ENCODE measurements at regions not wholly inside any gene's neighbourhood (a gene's known extent, or its start where the extent isn't known, plus 50 kb on each side); places are given as distances from the start of the nearest gene placed in this dataset.

DNA sequence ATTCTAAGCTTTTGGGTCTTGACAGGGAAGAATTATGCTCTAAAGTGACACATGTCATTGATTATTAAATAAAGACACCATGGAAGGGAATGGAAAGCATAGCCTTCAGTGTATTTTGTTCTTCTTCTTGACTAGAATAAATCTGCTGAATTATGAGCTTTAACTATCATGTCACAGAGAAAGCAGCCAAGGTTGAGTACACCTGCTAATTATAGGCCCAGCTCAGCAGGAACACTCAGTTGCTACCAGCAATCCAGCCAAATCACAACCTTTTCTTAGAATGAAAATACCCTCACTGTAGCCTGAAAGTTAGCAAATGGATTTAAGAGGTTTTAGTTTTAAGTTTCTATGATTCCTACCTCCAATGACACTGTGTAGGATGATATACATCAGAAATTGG is 225.3 kb upstream of the RHOBTB1 start:
- Histone ChIP-seq H3K4me1 (replicated peaks in 1 of 2) (no peaks in the 10 kb centered on the region), H3K27ac (no peak overlapping the region), H3K4me3 (no peak overlapping the region)
- no peak for ATAC-seq (replicated peaks in 6 of 8)
- in situ Hi-C loops (cut with MboI; ENCODE audit: low pct_unique_long_range_greater_than_20kb in 2 of 9, low sequenced_read_pairs in 9 of 9, unreplicated experiment in 9 of 9): no loop called here

- in situ Hi-C loops (cut with MboI; ENCODE audit: low pct_unique_long_range_greater_than_20kb in 2 of 9, low sequenced_read_pairs in 9 of 9, unreplicated experiment in 9 of 9): no loop called here
- 56 to 100% (median 83%) methylated on average over 1 of the region's 1 CpG; no CpG with 5 or more reads in 4 of the 10 experiments for WGBS, 10 experiments
- no peak overlapping the region for H3K27ac ChIP-seq
- ATAC-seq (replicated peaks in 6 of 8): no peak
- H3K4me1 ChIP-seq (replicated peaks in 1 of 2): no peaks in the 10 kb centered on the region
- H3K4me3 ChIP-seq: no peak overlapping the region
These were observed 222.5 kb upstream of the RHOBTB1 start for GRCh38 chr10:61166489-61166888.

DNA sequence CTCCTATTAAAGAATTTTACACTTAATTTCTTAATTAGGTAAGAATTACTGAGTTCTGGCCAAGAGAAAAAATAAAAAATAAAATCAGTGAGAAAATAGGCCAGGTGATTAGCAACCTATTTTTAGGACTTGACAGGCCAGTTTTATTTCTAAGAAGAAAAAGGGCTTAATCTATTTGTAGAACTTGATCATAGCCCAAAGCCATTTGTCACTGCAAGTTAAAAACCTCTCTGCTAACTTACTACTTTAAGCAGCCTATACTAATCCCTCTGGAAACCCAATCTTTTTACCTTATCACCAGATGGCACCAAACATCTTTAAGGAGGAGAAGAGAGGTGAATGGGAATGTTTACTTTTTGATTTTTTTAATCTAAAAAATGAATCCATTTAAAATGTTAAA is 222.1 kb upstream of the RHOBTB1 start:
- no peak overlapping the region for H3K4me3 ChIP-seq
- in situ Hi-C loops (cut with MboI; ENCODE audit: low pct_unique_long_range_greater_than_20kb in 2 of 9, low sequenced_read_pairs in 9 of 9, unreplicated experiment in 9 of 9): no loop called here
- H3K27ac ChIP-seq: no peak overlapping the region
- ATAC-seq (replicated peaks in 6 of 8): no peak
- H3K4me1 ChIP-seq (replicated peaks in 1 of 2): no peaks in the 10 kb centered on the region

DNA sequence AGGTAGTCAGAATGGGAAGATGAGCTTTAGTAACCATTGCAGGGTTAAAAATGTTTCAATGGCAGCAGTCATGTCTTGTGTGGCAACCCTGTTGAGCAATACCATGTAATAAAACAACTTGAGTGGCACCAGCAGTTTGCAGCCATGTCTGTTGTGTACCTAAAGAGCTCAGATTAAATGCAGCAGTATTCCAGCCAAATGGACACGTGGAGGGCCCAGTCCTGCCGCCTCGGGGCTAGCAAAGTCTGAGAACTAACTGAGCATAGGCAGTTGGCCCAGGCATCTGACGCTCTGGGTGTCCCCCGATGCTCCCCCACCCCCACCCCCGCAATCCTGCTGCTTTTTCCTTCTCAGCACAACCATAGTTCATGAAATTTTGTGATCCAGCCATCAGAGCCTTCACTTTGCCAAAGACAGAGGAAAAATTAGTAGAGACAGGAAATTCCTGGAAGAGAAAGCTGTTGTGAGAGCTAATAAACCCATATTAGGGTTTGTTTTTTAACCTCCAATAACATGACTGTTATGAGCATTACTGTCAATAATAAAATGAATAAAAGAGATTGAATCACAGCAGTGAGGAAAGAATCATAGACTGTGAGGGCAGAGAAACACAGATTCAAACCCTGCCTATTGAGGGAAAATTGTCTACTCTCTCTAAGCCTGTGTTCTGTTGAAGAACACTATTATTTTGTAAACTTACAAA is 220.6 kb upstream of the RHOBTB1 start:
- no peaks in the 10 kb centered on the region for H3K4me1 ChIP-seq (replicated peaks in 1 of 2)
- in situ Hi-C loops (cut with MboI; ENCODE audit: low pct_unique_long_range_greater_than_20kb in 2 of 9, low sequenced_read_pairs in 9 of 9, unreplicated experiment in 9 of 9): no loop called here
- no peak for ATAC-seq (replicated peaks in 6 of 8)
- WGBS, 10 experiments: 0 to 87% (median 24%) methylated on average over 1 to 4 of the region's 6 CpGs; no CpG with 5 or more reads in 6 of the 10 experiments
- H3K4me3 ChIP-seq: no peak overlapping the region
- no peak overlapping the region for H3K27ac ChIP-seq

DNA sequence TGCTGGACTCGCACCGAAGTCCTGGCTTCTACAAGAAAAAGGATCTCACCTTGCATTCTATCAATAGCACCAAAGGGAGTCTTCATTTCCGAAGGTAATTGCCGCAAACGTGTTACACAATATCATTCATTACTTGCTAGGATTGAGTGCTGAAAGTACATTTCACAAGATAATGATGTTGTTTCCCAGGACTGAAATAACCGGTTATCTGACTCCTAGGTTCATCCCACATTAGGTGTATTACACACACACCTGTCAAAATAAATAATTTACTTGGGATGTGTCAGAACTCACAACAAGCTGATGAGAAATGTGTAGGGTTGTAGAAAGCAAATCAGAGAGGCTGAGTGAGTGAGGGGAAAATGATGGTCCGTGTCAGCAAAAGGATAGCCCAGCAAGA is 219.4 kb upstream of the RHOBTB1 start:
- WGBS, 10 experiments: 43 to 100% (median 90%) methylated on average over 1 to 7 of the region's 7 CpGs
- in situ Hi-C loops (cut with MboI; ENCODE audit: low pct_unique_long_range_greater_than_20kb in 2 of 9, low sequenced_read_pairs in 9 of 9, unreplicated experiment in 9 of 9): no loop called here
- no peak overlapping the region for H3K4me3 ChIP-seq
- H3K4me1 ChIP-seq (replicated peaks in 1 of 2): no peaks in the 10 kb centered on the region
- ATAC-seq (replicated peaks in 6 of 8): no peak
- no peak overlapping the region for H3K27ac ChIP-seq

GRCh38 chr10:61160253-61160652 is 216.3 kb upstream of the RHOBTB1 start:
- in situ Hi-C loops (cut with MboI; ENCODE audit: low pct_unique_long_range_greater_than_20kb in 2 of 9, low sequenced_read_pairs in 9 of 9, unreplicated experiment in 9 of 9): no loop called here
- 60 to 100% (median 87%) methylated on average over 1 to 4 of the region's 4 CpGs; no CpG with 5 or more reads in 1 of the 10 experiments for WGBS, 10 experiments
- H3K4me3 ChIP-seq: no peak overlapping the region
- H3K4me1 ChIP-seq (replicated peaks in 1 of 2): no peaks in the 10 kb centered on the region
- H3K27ac ChIP-seq: no peak overlapping the region
- no peak for ATAC-seq (replicated peaks in 6 of 8)

GRCh38 chr10:61159253-61159652 is 215.3 kb upstream of the RHOBTB1 start:
- in situ Hi-C loops (cut with MboI; ENCODE audit: low pct_unique_long_range_greater_than_20kb in 2 of 9, low sequenced_read_pairs in 9 of 9, unreplicated experiment in 9 of 9): no loop called here
- no peak overlapping the region for H3K4me3 ChIP-seq
- 0 to 75% (median 33%) methylated on average over 1 to 2 of the region's 2 CpGs; no CpG with 5 or more reads in 3 of the 10 experiments for WGBS, 10 experiments
- H3K4me1 ChIP-seq (replicated peaks in 1 of 2): no peaks in the 10 kb centered on the region
- H3K27ac ChIP-seq: no peak overlapping the region
- no peak for ATAC-seq (replicated peaks in 6 of 8)

DNA sequence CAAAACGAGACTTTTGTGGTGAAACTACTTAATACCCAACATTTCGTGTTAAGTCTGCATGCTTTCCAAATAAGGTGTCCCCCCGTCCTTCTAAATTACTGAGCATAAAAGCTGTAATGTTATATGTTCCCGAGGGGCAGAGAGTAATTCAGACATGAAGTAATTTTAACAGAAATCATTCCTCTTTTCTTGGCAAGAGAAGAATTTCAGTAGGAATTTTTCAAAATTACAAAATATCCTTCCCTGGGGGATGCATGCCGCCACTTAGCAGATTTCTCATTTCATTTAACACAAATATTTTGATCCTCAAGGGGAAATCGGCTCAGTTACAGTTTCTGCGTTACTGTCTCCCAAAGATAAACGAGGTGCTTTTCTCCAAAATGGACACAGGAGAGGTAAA is 213.2 kb upstream of the RHOBTB1 start:
- H3K27ac ChIP-seq: no peak overlapping the region
- no peaks in the 10 kb centered on the region for H3K4me1 ChIP-seq (replicated peaks in 1 of 2)
- no peak overlapping the region for H3K4me3 ChIP-seq
- ATAC-seq (replicated peaks in 6 of 8): no peak
- in situ Hi-C loops (cut with MboI; ENCODE audit: low pct_unique_long_range_greater_than_20kb in 2 of 9, low sequenced_read_pairs in 9 of 9, unreplicated experiment in 9 of 9): no loop called here
- WGBS, 10 experiments: 2 to 91% (median 74%) methylated on average over 1 to 8 of the region's 8 CpGs

DNA sequence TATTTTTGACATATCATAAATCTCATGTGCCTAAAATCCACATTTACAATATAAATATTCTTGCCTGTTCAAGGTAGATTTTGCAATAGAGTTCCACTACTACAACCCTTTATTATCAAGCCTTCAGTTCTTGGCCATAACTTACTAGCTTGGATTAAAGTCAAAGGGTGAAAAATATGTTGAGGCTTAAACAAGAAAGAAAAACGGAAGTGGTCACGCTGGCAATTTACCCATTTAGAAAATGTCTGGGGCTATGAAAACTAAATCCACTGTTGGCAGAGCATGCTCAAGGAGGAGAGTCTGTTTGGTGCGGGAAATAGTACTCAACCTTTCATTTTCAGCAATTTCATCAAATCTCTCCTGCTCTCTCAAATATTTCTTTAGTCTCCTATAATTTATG is 209.8 kb upstream of the RHOBTB1 start:
- Histone ChIP-seq H3K4me3 (no peak overlapping the region), H3K27ac (no peak overlapping the region), H3K4me1 (replicated peaks in 1 of 2) (no peaks in the 10 kb centered on the region)
- in situ Hi-C loops (cut with MboI; ENCODE audit: low pct_unique_long_range_greater_than_20kb in 2 of 9, low sequenced_read_pairs in 9 of 9, unreplicated experiment in 9 of 9): no loop called here
- ATAC-seq (replicated peaks in 6 of 8): no peak
- 38 to 100% (median 92%) methylated on average over 1 to 3 of the region's 3 CpGs; no CpG with 5 or more reads in 1 of the 10 experiments for WGBS, 10 experiments

DNA sequence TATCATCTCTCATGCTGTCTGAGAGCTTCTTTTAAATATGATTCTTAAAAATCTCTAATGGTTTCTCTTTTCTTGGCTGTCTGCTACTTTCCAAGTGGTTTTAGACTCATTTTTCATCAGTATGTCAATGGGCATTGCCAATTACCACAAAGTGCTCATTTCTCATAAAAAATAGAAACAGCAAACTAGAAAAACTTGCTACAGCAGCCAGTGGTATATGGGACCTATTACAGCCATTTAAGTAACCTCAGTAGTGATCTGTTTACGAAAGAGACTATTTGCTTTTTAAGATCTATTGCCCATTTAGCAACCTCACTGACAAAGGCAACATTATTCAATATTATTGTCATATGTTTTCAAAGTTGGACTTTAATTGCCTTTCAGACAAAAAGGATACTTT is 207.1 kb upstream of the RHOBTB1 start:
- no peaks in the 10 kb centered on the region for H3K4me1 ChIP-seq (replicated peaks in 1 of 2)
- no peak overlapping the region for H3K27ac ChIP-seq
- 44 to 100% (median 73%) methylated on average over 1 of the region's 1 CpG; no CpG with 5 or more reads in 2 of the 10 experiments for WGBS, 10 experiments
- ATAC-seq (replicated peaks in 6 of 8): peak in 4 of 8 experiments; percentile 5 to 72 (median 32)
- in situ Hi-C loops (cut with MboI; ENCODE audit: low pct_unique_long_range_greater_than_20kb in 2 of 9, low sequenced_read_pairs in 9 of 9, unreplicated experiment in 9 of 9): no loop called here
- H3K4me3 ChIP-seq: no peak overlapping the region

DNA sequence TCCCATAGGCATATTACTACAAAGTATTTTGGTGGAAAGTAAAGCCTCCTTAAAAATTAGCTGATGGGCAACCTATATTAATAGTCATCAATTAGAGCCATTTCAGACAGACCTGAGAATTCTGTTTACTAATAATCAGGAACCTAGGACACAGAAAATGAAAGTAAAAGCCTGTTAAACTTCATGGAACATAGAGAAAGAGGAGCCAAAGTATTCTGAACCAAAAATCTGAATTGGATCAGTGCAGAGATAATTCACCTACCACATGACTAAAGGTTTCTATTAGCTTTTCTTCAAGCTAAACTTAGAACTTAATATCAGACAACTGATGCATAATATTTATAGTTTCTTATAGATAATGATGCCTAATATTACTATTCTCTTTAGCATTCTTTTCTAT is 204.5 kb upstream of the RHOBTB1 start:
- in situ Hi-C loops (cut with MboI; ENCODE audit: low pct_unique_long_range_greater_than_20kb in 2 of 9, low sequenced_read_pairs in 9 of 9, unreplicated experiment in 9 of 9): loop anchor here in 1 of 9 experiments (10.0 to 25.0 kb wide), 2 partner anchors 116 to 589 kb away; no protein-coding TSS in a partner anchor
- ATAC-seq (replicated peaks in 6 of 8): no peak
- H3K27ac ChIP-seq: no peak overlapping the region
- no peaks in the 10 kb centered on the region for H3K4me1 ChIP-seq (replicated peaks in 1 of 2)
- H3K4me3 ChIP-seq: no peak overlapping the region

GRCh38 chr10:61142987-61143386 is 199.0 kb upstream of the RHOBTB1 start:
- Histone ChIP-seq H3K4me1 (replicated peaks in 1 of 2) (peaks cover 0 to 2% of the 10 kb centered on the region in 2 donors), H3K27ac (no peak overlapping the region), H3K4me3 (no peak overlapping the region)
- ATAC-seq (replicated peaks in 6 of 8): no peak
- WGBS, 10 experiments: 0 to 100% (median 60%) methylated on average over 1 of the region's 1 CpG; no CpG with 5 or more reads in 3 of the 10 experiments
- in situ Hi-C loops (cut with MboI; ENCODE audit: low pct_unique_long_range_greater_than_20kb in 2 of 9, low sequenced_read_pairs in 9 of 9, unreplicated experiment in 9 of 9): loop anchor here in 1 of 9 experiments (10.0 to 25.0 kb wide), 2 partner anchors 122 to 594 kb away; no protein-coding TSS in a partner anchor

- Histone ChIP-seq H3K4me3 (no peak overlapping the region), H3K4me1 (replicated peaks in 1 of 2) (peaks cover 0 to 2% of the 10 kb centered on the region in 2 donors), H3K27ac (no peak overlapping the region)
- in situ Hi-C loops (cut with MboI; ENCODE audit: low pct_unique_long_range_greater_than_20kb in 2 of 9, low sequenced_read_pairs in 9 of 9, unreplicated experiment in 9 of 9): loop anchor here in 1 of 9 experiments (10.0 to 25.0 kb wide), 2 partner anchors 124 to 596 kb away; no protein-coding TSS in a partner anchor
- ATAC-seq (replicated peaks in 6 of 8): peak in 6 of 8 experiments; percentile 22 to 57 (median 41)
- 0 to 66% (median 57%) methylated on average over 1 to 7 of the region's 7 CpGs for WGBS, 10 experiments
These were observed 196.9 kb upstream of the RHOBTB1 start for GRCh38 chr10:61140765-61141392.

GRCh38 chr10:61139592-61139953 is 195.6 kb upstream of the RHOBTB1 start:
- peak in 1 of 8 experiments; percentile 24 for ATAC-seq (replicated peaks in 6 of 8)
- in situ Hi-C loops (cut with MboI; ENCODE audit: low pct_unique_long_range_greater_than_20kb in 2 of 9, low sequenced_read_pairs in 9 of 9, unreplicated experiment in 9 of 9): loop anchor here in 1 of 9 experiments (25.0 kb wide), 1 partner anchor 598 kb away; no protein-coding TSS in a partner anchor
- 27 to 100% (median 75%) methylated on average over 1 to 4 of the region's 4 CpGs for WGBS, 10 experiments
- Histone ChIP-seq H3K27ac (no peak overlapping the region), H3K4me3 (no peak overlapping the region), H3K4me1 (replicated peaks in 1 of 2) (peaks cover 0 to 2% of the 10 kb centered on the region in 2 donors)

All from motor neuron (in vitro differentiated cells).